K562 (cell line): ENCODE measurements at regions not wholly inside any gene's neighbourhood (a gene's known extent, or its start where the extent isn't known, plus 50 kb on each side); places are given as distances from the start of the nearest gene placed in this dataset.

Source experiments
- ATAC-seq: fragments of 200-7000 bp; cut with Tn5 transposase; 3 replicates; pipeline ENCODE4 v1.9.1; 2020; ENCODE audit warnings: moderate library complexity
- BruUV-seq: library from RNA; stranded (reverse); fragments of 400-500 nt; replicated peaks from 2 replicates; lab custom pipeline; 2021; lab: Mats Ljungman, UMichigan
- CTCF ChIA-PET: fragments of 300-600 bp; formaldehyde crosslinking; extraction: SDS; loops from one replicate; lab custom pipeline; 2021; ENCODE audit warnings: low intra/inter-chr PET ratio; lab: Yijun Ruan, JAX
- POLR2A ChIA-PET: fragments of 300-600, 350-650 bp; sonication (Branson Sonifier 250); formaldehyde crosslinking; extraction: SDS; loops from one replicate; lab custom pipeline; 2021; ENCODE audit warnings: antibody characterized with exemption, inconsistent platforms; lab: Yijun Ruan, JAX
- DNase-seq, 4 experiments: peaks; one replicate each; pipeline versions ENCODE4 v3.0.0 to v3.0.0-alpha.2; 2011 to 2018; ENCODE audit warnings: low spot score in 3 of 4, mixed read lengths in 3 of 4; ENCODE audit errors: extremely low read depth in 1 of 4
- FAIRE-seq: peaks from 2 replicates; lab custom pipeline; 2011; peaks lifted over from hg19 to GRCh38; lab: Jason Lieb, UNC
- H2AFZ ChIP-seq: 2 replicates; pipeline ENCODE4 v1.6.0; 2011; ENCODE audit warnings: low read depth, low read length, control low read depth, inconsistent platforms
- H3K27ac ChIP-seq: fragments of 200-600 bp; 3 replicates; pipeline ENCODE4 v1.8.0; 2011; ENCODE audit warnings: low read depth, mild to moderate bottlenecking, control low read depth, inconsistent platforms, low read length, moderate library complexity, mixed read lengths; ENCODE audit errors: extremely low read depth
- H3K27me3 ChIP-seq, 2 experiments: fragments of 300-600 bp in 1 of 2; 2 replicates in 1 of 2; 3 replicates in 1 of 2; pipeline versions ENCODE4 v1.6.0 to v1.8.0; 2011; ENCODE audit warnings: inconsistent platforms in 2 of 2, low read length in 2 of 2, mild to moderate bottlenecking in 1 of 2, mixed read lengths in 1 of 2, moderate library complexity in 1 of 2; ENCODE audit not compliant: control insufficient read depth in 2 of 2, insufficient read depth in 2 of 2
- H3K36me3 ChIP-seq: fragments of 300-600 bp; 3 replicates; pipeline ENCODE4 v1.8.0; 2011; ENCODE audit warnings: mild to moderate bottlenecking, low read length, inconsistent platforms; ENCODE audit not compliant: control insufficient read depth, insufficient read depth
- H3K4me1 ChIP-seq, 2 experiments: fragments of 200-600 bp in 1 of 2; replicated peaks in 1 of 2; 2 replicates in 1 of 2; 3 replicates in 1 of 2; pipeline versions ENCODE4 v1.5.1 to v1.8.0; 2011; ENCODE audit warnings: inconsistent platforms in 2 of 2, low read length in 2 of 2, mild to moderate bottlenecking in 1 of 2, mixed read lengths in 1 of 2, moderate library complexity in 1 of 2; ENCODE audit not compliant: control insufficient read depth in 2 of 2, insufficient read depth in 2 of 2
- H3K4me2 ChIP-seq: 2 replicates; pipeline ENCODE4 v1.6.1; 2011; ENCODE audit warnings: low read length, control low read depth, inconsistent platforms, mixed read lengths; ENCODE audit not compliant: insufficient read depth
- H3K4me3 ChIP-seq: fragments of 200-600 bp; sonication (generic), shearing (Covaris generic); 2 replicates; pipeline ENCODE4 v1.5.1; 2016; ENCODE audit warnings: control low read depth, inconsistent platforms
- H3K79me2 ChIP-seq: fragments of 200-600 bp; 3 replicates; pipeline ENCODE4 v1.8.0; 2011; ENCODE audit warnings: low read length, inconsistent platforms; ENCODE audit not compliant: control insufficient read depth, insufficient read depth
- H3K9ac ChIP-seq, 2 experiments: 2 replicates each; pipeline versions ENCODE4 v1.6.0 to v1.6.1; 2011; ENCODE audit warnings: low read depth in 2 of 2, low read length in 2 of 2, control low read depth in 1 of 2, inconsistent platforms in 1 of 2, mild to moderate bottlenecking in 1 of 2, mixed read lengths in 1 of 2; ENCODE audit not compliant: insufficient read depth in 1 of 2
- H3K9me1 ChIP-seq: one replicate; pipeline ENCODE4 v1.6.0; 2011; ENCODE audit warnings: inconsistent platforms, mild to moderate bottlenecking, low read length, moderate library complexity; ENCODE audit not compliant: control insufficient read depth, insufficient read depth
- H3K9me3 ChIP-seq: replicated peaks from 2 replicates; pipeline ENCODE4 v1.5.1; 2011; ENCODE audit warnings: low read depth, low read length, inconsistent platforms; ENCODE audit not compliant: control insufficient read depth, insufficient read depth
- H4K20me1 ChIP-seq: replicated peaks from 2 replicates; pipeline ENCODE4 v1.6.1; 2011; ENCODE audit warnings: low read length, inconsistent platforms, mixed read lengths; ENCODE audit not compliant: control insufficient read depth, insufficient read depth
- C11orf30 ChIP-seq: fragments of 450-650 bp; IDR thresholded peaks from 2 replicates; pipeline ENCODE4 v1.6.1; 2016; ENCODE audit warnings: low read depth, mild to moderate bottlenecking
- CBX3 ChIP-seq, 2 experiments: IDR thresholded peaks; 1 replicate in 1 of 2; 2 replicates in 1 of 2; pipeline ENCODE4 v1.6.1; 2012; ENCODE audit warnings: inconsistent platforms in 2 of 2, low read length in 2 of 2, borderline replicate concordance in 1 of 2, control low read depth in 1 of 2
- DNMT1 ChIP-seq: fragments of 450-650 bp; IDR thresholded peaks from 2 replicates; pipeline ENCODE4 v1.6.1; 2016; ENCODE audit warnings: antibody characterized with exemption, mild to moderate bottlenecking
- SIN3B ChIP-seq: fragments of 450-650 bp; IDR thresholded peaks from 2 replicates; pipeline ENCODE4 v1.6.1; 2017; ENCODE audit warnings: low read depth, mild to moderate bottlenecking, moderate library complexity
- SIRT6 ChIP-seq: IDR thresholded peaks from one replicate; pipeline ENCODE4 v1.6.1; 2012; ENCODE audit warnings: low read depth, mild to moderate bottlenecking, control low read depth, inconsistent platforms, low read length, moderate library complexity
- SRF ChIP-seq, 2 experiments: fragments of 250-450, 450-650 bp in 1 of 2; sonication (Bioruptor Pico) in 1 of 2; sonication (generic) in 1 of 2; formaldehyde crosslinking; IDR thresholded peaks; 2 replicates each; pipeline versions ENCODE4 v1.5.0 to v1.5.1; 2020 to 2022; ENCODE audit warnings: mild to moderate bottlenecking in 1 of 2, missing genetic modification reagents in 1 of 2
- THAP12 ChIP-seq: fragments of 250-450 bp; sonication (Bioruptor Pico); IDR thresholded peaks from 2 replicates; pipeline ENCODE4 v1.9.0; 2021; ENCODE audit warnings: mild to moderate bottlenecking, inconsistent platforms
- WGBS: fragments of 100-300 bp; shearing (Covaris generic); methylation state at CpG from one replicate; pipeline ENCODE4 v1.1.6; 2016; ENCODE audit warnings: low coverage, mixed read lengths; ENCODE audit not compliant: insufficient coverage; ENCODE audit errors: missing lambda C conversion rate; 5-methylcytosine and 5-hydroxymethylcytosine counted together
- in situ Hi-C: fragments of 300-500 bp; cut with MboI; formaldehyde crosslinking; loops from 4 replicates; pipeline ENCODE4 v1.15.0; 2018; ENCODE audit warnings: inconsistent platforms, mixed read lengths
- intact Hi-C: fragments of 100-400 bp; cut with micrococcal nuclease; formaldehyde crosslinking; loops from 2 replicates; pipeline ENCODE4 v1.14.2; 2022

GRCh38 chr13:72521940-72522661, 205.3 kb downstream of the MZT1 start (continued):
- TF ChIP-seq THAP12 (CRISPR knock-in tag), result no peak
- TF ChIP-seq SIN3B, result no peak
- no peak for TF ChIP-seq DNMT1
- TF ChIP-seq C11orf30, result no peak
- no peak for TF ChIP-seq SRF (CRISPR knock-in tag; IDR thresholded peaks at IDR 0.05)
- no peak for TF ChIP-seq SIRT6

- intact Hi-C loops, result no loop called here
- Histone ChIP-seq H3K27me3 (no peaks in the 10 kb centered on the region), H3K4me3 (no peak overlapping the region), H3K4me2 (no peak overlapping the region), H4K20me1 (no peaks in the 10 kb centered on the region), H3K9ac (no peak overlapping the region), H3K9me1 (no peaks in the 10 kb centered on the region), H3K36me3 (no peaks in the 10 kb centered on the region), H3K79me2 (no peaks in the 10 kb centered on the region), H3K4me1 (no peaks in the 10 kb centered on the region), H2AFZ (no peak overlapping the region), H3K27ac (no peak overlapping the region), H3K9me3 (no peaks in the 10 kb centered on the region)
- POLR2A ChIA-PET, result no interaction called here
- 0% methylated on average over 1 of the region's 1 CpG for WGBS
- ATAC-seq (no peak), DNase-seq (no peak), FAIRE-seq (no peak)
- no TSS peak for BruUV-seq
- CTCF ChIA-PET, result no interaction called here
- in situ Hi-C loops, result no loop called here
- no peak for TF ChIP-seq CBX3 (IDR thresholded peaks at IDR 0.05; ENCODE audit: borderline replicate concordance in 1 of 2, low read length in 2 of 2)
These were observed 213.3 kb downstream of the MZT1 start for GRCh38 chr13:72514146-72514545.
